GM03348 (cell line): ENCODE measurements at regions not wholly inside any gene's neighbourhood (a gene's known extent, or its start where the extent isn't known, plus 50 kb on each side); places are given as distances from the start of the nearest gene placed in this dataset.
"Not testable (repeated sequence)": the region's sequence is repeated elsewhere in the genome, so short reads cannot be mapped to it uniquely, and the experiment has no call there.

ENCODE experiments used
- DNase-seq: peaks from one replicate; pipeline ENCODE4 v3.0.0; 2012; ENCODE audit warnings: low spot score

DNA sequence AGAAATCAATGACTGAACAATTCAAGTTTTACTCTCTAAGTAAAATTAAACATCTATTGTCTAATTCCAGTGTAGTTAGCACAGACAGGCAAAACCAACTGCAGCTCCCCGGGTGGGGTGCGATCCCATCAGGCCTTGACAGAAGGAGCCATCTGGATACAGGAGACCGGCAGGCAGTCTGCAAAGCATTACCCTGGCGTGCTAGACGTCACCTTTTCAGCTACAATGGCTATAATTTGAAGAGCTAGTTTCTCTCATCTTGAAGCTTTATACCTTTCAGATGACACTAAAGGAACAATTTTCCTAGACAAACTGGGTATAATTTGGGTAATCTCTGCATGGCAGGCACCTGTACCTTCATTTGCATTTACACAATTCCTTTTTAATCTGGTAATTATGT is 761.5 kb upstream of the SOX11 start:
- DNase-seq = no peak

DNA sequence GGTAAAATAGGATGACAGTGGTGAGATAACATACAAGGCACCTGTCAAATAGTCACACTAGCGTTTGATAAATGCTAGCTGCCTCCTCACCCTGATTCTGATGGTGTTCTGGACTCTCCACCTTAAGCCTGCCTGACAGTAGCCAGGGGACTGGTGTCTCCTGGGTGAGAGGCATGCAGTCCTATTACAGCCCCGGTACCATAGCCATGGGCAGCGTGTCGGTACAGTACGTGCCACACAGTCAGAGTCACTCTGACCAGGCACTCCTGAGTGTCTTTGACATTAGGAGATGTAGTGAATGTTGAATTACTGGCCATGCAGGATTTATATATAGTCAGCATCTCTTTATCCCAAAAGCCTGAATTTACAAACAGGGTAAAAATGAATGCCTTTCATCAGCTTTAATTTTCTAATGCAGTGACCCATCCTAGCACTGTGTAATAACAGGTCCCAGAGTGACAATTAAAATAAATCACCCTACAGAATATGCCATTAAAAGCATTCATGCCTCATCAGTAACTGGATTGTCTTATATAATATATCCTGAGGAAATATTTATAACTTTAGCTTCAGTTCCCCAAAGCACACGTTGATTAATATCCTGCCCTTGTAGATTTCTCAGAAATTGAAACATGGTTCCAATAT is 760.3 kb upstream of the SOX11 start:
- no peak for DNase-seq

DNA sequence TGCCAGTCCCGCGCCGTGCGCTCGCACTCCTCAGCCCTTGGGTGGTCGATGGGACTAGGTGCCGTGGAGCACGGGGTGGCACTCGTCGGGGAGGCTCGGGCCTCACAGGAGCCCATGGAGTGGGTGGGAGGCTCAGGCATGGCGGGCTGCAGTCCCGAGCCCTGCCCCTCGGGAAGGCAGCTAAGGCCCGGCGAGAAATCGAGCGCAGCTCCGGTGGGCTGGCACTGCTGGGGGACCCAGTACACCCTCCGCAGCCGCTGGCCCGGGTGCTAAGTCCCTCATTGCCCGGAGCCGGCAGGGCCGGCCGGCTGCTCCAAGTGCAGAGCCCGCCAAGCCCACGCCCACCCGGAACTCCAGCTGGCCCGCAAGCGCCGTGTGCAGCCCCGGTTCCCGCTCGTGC is 756.9 kb upstream of the SOX11 start:
- DNase-seq = not testable (repeated sequence)

DNA sequence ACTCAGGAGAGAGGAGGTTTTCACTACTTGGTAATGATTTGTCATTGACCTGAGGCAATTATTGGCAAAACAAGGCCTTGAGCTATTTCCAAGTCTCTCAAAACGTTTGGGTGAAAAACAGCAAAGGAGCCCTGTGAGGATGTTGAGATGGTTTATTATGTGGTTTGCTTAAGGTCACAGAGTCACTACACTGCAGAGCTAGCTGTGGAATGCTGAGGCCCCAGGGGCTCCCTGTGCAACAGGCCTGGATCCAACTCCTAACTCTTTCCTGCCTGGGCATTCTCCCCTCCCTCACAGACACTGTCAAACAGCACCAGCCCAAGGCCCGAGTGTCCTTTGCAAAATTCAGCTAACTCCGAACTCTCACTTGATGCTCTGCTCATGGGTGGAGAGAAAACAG is 754.6 kb upstream of the SOX11 start:
- no peak for DNase-seq

DNA sequence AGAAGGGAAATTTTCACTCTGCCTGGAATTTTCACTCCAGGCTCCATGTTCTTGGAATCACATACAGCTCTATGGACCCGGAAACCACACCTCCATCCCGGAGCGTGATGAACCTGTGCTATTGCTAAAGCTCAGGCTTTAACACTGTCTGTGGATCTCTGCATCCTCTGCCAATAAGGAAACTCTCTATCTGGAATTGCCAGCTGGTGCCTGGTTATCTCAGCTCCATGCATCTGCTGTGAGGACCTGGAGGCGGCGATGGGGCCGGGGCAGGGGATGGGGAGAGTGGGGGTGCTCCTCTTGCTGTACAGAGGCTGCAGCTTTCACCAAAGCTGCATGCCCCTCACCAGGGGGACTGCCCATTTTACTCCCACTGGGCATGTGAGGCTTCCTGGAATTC is 754.0 kb upstream of the SOX11 start:
- no peak for DNase-seq

DNA sequence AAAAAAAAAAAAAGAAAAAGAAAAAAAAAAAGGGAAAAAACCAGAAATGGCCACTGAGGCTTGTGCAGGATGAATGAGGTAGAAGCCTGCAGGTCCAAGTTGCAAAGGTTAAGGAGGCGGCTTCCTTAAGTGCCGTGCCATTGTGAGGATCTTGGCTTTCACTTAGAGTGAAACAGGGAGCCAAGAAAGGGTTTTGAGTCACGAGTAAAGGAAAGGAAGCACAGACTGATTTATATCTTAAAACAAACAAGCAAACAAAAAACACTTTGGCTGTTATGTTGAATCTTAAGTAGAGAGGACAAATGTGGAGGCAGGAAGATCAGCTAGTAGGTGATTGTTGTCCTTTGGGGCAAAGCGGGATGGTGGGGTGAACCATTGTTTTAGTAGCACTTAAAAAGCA is 749.7 kb upstream of the SOX11 start:
- DNase-seq = no peak

DNA sequence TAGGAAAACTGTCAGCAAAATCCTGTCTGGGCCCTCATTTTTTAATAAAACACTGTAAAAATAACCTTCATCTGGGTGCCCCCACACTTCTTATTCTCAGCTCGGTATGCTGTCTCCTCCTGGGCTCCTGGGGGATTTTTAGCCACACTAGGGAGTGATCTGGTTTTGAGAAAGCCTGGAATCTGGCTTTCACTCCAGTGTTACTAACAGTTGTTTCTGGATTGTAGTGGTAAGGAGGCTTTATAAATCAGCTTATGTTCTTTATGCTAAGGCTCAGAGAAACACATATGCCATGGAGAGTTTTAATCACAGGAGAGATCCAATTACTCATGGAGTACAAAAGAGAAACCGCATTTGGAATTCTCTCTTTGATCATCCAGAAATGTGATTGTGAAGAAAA is 744.3 kb upstream of the SOX11 start:
- DNase-seq = no peak

DNA sequence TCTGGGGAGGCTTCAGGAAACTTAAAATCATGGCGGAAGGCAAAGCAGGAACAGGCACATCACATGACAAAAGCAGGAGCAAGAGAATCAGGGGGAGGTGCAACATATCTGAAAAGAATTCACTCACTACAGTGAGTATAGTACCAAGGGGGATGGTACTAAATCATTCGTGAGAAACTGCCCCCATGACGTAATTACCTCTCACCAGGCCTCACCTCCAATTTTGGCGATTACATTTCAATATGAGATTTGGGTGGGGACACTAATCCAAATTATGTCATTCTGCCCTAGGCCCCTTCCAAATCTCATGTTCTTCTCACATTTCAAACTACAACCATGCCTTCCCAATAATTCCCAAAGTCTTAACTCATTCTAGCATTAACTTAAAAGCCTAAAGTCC is 740.8 kb upstream of the SOX11 start:
- no peak for DNase-seq

DNA sequence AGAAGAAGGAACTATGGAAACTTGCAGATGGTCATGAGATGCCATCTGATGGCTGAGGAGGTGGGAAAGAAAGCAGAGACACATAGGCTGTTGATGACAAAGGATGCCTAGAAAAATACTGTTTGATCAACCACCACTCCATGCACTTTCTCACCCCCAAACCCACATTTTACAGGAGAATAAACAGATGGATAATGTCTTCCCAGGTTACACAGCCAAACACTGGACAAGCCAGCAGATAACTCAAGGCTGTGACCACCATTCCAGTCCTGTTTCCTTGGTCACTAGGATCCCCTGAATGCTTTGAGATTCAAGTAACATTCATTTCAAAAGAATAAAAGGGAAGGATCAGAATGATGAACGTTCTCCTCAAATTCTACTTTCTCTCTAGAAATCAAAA is 733.0 kb upstream of the SOX11 start:
- DNase-seq = no peak

DNA sequence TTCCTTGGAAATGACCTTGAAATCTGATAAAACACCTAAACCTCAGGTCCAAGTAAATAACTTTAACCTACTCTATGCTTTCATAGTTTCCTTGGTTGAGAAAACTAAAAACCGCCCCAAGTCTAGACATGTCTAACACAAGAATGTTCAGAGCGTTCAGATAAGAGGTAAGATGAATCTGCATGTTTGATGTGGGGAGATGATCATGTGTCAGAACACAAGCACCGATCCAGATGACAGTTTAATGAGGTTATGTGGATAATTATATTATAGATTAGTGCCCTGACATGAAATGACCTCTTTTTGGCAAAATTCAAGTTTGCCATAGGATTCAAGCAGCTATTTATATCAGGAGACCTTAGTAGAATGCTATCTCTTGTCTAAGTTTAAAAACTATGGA is 729.8 kb upstream of the SOX11 start:
- no peak for DNase-seq

DNA sequence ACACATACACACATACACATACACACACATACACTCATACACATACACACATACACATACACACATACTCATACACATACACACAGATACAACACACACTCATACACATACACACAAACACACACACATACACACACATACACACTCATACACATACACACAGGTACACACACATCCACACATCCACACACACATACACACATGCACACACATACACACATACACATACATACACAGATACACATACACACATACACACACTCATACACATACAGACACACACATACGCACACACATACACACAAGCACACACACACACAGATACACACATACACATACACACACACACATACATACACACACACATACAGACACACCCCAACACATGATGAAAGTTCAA is 729.1 kb upstream of the SOX11 start:
- DNase-seq = no peak

DNA sequence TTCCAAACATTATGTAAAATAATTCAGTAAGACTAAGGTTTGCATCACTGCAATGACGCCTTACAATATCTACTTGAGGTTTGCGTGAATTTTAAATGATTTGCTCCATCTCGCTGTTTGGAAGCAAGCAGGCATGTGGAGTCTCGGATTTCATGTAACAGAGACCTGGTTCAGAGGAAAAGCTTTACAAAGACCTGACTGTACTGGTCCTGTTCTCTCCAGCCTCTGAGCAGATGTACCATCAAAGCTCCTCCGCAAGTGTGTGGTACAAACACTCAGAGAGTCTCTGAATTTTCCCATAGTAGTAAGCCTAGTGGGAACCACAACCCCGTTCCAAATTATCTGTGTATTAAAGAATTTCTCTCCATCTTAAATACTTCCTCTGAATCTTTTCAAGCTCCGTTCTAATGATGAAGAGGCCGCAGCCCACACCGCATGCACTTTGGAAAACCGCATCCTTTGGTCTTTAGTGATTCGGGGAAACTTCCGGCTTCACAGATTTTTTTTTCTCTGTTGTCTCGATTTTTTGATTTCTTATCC is 728.1 kb upstream of the SOX11 start:
- no peak for DNase-seq

DNA sequence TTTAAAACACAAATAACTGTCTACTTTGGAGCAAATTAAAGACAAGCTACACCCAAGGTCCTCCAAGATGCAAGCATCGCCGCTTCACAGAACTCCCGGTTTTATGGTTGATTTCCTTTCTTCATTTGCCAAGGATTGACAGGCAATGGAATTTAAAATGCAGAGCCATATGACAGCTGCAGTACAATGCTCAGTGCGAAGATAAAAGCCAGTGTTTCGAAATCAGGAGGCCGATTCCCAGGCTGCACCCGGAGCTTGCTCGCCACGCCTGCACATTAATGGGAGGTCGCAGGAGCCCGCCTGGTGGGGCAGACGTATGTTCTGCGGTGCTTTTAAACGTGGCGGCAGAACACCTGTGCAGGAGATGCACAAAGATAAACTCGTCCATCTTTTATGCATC is 727.6 kb upstream of the SOX11 start:
- DNase-seq = no peak

DNA sequence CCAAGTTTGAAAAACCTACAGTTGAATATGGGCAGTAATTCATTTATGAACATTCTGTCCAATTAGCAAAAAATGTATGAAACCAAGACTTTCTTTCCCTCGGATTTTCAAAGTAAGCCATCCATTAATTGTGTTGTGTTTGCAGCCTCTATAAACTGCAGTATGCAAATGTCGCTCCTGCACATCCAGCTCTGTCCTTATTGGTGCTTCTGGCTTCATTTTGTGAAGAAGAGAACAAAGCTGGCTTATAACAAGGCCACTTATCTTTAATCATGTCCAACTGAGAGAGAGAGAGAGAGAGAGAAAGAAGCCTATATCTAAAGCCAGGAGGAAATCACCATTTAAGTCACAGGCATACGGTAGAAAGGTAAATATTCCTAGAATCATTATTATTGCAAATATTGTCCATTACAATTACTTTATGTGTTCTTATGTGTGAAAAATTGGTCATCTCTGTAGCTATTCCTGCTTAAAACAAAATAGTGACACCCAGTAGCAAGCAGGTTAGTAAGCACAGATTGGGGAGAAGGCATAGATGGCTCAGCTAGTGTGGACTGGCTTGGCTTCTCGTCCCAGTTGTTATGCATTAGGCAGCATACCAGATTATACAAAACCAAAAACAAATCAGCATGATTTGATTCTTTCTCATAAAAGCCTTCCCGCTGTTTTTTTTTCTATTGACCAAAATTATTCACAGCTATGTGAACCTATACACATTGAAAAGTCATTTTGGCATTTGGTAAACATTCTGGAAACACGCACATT is 726.4 kb upstream of the SOX11 start:
- no peak for DNase-seq

DNA sequence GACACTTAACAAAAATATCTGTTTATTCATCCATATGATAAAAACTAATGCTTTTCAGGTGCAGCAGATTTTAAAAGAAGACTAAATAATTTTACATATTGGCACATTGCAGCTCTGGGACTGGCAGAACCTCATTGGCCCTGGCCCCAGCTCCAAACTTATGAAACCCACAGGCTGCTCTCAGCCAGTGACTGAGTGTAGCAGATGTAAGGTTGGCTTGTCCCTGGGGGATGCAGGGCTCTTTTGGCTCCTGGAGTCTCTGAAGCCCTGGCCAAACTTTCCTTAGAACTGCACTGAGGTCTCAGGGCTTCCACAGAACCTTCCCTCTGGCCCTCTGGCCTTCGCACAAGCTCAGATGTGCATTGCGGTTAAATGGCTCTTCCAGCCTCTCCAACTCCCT is 725.0 kb upstream of the SOX11 start:
- no peak for DNase-seq

DNA sequence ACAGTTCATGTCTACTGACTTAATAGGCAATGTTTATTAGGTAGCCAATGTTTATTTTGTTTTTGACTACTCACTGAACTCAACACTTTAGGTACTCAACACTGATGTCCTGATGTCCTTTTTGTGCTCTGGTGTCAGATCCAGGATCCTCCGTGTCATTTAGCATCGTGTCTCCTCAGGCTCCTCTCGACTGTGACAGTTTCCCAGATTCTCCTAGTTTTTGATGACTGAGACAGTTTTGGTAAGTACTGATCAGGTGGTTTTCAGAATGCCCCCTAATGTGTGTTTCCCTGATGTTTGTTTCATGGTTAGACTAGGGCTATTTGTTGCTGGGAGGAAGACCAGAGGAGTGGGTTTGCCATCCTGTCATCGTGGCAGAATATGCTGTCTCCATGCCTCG is 719.7 kb upstream of the SOX11 start:
- no peak for DNase-seq

DNA sequence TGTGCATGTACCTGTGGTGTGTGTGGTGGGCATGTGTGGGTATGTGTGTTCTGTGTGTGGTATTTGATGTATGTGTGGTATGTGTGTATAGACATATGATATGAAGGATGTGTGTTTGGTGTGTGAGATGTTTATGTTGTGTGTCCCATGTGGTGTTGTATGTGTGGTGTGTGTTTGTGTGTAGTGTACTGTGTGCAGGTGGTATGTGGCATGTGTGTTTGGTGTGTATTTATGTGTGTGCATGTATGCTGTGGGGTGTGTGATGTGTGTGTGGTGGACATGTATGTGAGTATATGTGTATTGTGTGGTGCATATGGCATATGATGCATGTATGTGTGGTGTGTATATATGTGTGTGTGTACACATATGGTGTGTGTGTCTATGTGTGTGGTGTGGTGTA is 718.8 kb upstream of the SOX11 start:
- no peak for DNase-seq

DNA sequence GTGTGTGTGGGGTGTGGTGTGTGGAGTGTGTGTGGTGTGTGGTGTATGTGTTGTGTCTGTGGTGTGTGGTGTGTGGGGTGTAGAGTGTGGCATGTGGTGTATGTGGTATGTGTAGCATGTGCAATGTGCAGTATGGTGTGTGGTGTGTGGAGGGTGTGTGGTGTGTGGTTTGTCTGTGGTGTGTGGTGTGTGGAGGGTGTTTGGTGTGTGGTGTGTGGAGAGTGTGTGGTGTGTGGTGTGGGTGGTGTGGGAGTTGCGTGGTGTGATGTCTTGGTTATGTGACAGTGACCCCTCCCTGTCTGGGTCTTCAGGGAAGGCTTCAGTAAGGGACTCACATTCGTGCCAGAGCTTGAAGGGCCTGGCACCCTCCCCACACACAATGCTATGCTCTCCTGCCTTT is 718.2 kb upstream of the SOX11 start:
- no peak for DNase-seq

DNA sequence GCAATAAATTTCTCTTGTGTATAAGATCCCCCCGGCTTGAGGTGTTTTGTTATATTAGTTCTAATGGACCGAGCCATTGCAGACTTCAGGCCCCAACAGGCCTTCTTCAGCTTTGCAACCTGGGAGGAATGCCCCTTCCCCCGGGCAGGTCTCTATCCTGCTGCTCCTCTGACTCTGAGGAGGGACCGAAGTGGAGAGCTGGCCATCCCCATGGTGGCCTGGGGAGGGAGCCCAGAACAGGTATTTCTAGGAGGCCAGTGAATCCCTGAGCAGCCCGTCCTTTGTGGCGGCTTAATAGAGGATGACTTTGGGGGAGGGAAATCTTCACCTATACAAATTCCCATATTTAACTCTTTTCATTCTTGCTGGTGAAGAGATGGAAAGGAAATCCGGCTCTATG is 715.8 kb upstream of the SOX11 start:
- no peak for DNase-seq

DNA sequence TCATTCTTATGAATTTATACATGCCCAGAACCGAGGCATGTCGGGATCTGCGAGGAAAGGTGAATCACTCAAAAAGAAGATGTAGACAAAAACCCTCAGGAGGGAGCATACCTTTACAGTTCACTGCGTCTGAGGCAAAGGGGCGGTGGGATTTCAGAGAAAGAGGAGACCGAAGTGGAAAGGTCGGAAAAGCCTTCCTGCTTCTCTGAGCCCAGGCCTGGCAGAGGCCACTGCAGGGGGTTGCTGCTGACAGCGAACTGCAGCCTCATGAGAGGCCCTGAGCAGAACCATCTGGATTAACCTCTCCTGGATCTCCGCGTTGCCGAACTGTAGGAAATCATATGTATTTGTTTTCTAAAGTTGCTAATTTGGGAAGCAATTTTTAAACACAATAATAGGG is 713.1 kb upstream of the SOX11 start:
- DNase-seq = no peak

DNA sequence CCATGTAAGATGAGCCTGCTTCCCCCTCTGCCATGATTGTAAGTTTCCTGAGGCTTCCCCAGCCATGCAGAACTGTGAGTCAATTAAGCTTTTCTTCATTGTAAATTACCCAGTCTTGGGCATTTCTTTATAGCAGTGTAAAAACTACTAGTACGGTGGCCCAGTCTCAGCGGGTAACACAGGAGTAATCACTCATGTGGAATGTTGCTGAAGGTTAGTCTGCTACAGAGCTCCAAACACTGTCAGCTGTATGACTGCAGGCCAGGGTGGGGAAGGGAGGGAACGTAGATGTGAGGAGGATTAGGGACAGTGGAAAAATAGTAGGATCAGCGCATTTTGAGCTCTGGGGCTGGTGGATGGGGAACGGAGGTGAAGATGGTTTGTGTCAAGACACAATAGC is 711.2 kb upstream of the SOX11 start:
- DNase-seq = no peak

DNA sequence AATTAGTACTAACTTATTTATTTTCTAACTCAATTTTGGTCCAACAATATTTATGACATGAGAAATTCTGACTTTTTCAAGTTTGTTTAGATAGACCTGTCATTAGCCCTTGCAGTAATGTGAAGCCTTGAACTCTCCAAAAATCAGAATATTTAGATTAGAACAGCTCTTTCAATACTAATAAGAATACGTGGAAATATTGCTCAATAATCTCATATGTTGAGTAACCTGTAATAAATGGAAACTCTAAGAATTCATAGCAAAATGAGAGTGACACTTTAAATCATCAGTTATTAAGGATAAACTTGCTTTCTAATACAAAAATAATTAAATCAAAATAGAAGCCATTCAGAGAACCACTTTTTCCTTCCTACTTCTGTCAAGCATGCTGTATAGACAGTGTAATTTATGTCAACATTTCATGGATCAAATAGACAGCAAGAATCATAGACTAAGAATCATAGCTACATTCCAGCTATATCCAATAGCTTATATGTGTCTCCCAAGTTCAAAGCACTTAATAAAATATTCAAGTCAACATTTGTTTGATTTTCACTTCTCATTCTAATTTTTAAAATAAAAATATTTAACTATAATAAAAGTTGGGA is 710.3 kb upstream of the SOX11 start:
- DNase-seq = no peak

DNA sequence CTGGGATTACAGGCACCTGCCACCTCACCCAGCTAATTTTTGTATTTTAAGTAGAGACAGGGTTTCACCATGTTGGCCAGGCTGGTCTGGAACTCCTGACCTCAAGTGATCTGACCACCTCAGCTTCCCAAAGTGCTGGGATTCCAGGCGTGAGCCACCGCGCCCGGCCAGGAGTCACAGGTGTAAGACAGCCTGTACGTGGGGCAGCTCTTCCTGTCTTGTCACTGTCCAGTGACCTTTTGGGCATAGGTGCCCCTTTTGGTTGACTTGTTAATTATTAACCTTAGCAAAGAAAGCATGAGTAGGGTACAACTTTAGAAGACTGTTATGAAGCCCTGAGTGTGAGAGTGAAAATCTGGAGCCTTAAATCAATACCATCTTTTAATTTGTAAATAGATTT is 703.7 kb upstream of the SOX11 start:
- not testable (repeated sequence) for DNase-seq
